Stimulated activated naive B cell treated with anti-CD40 and anti-IgM and Interleukin-4, amounts not matched to agents 10 μg/mL and 1 μg/mL and 100 μg/mL, for 72 hours (primary cell): ENCODE measurements at regions not wholly inside any gene's neighbourhood (a gene's known extent, or its start where the extent isn't known, plus 50 kb on each side); places are given as distances from the start of the nearest gene placed in this dataset.
"Not testable (repeated sequence)": the region's sequence is repeated elsewhere in the genome, so short reads cannot be mapped to it uniquely, and the experiment has no call there.

Experiments
- ATAC-seq, 2 donors: fragments of 150-1000 bp; cut with Tn5 transposase; replicated peaks; 2 replicates each; pipeline ENCODE4 v1.10.0; 2021; ENCODE audit warnings: moderate library complexity in 1 of 2
- DNase-seq: peaks from one replicate; pipeline ENCODE4 v3.0.0; 2021
- H3K27ac Mint-ChIP-seq: one replicate; pipeline ENCODE4 v1.8.0; 2022; ENCODE audit warnings: mild to moderate bottlenecking, mixed read lengths
- H3K27me3 Mint-ChIP-seq, 2 donors: one replicate each; pipeline ENCODE4 v1.8.0; 2022; ENCODE audit warnings: mixed read lengths in 2 of 2
- H3K36me3 Mint-ChIP-seq, 2 donors: one replicate each; pipeline ENCODE4 v1.8.0; 2022; ENCODE audit warnings: mixed read lengths in 2 of 2, mild to moderate bottlenecking in 1 of 2
- H3K4me1 Mint-ChIP-seq, 2 donors: one replicate each; pipeline ENCODE4 v1.8.0; 2022; ENCODE audit warnings: mixed read lengths in 2 of 2, mild to moderate bottlenecking in 1 of 2
- H3K4me3 Mint-ChIP-seq, 2 donors: one replicate each; pipeline ENCODE4 v1.8.0; 2022; ENCODE audit warnings: mild to moderate bottlenecking in 2 of 2, mixed read lengths in 2 of 2, moderate library complexity in 1 of 2
- H3K9me3 Mint-ChIP-seq, 2 donors: one replicate each; pipeline ENCODE4 v1.8.0; 2022; ENCODE audit warnings: mixed read lengths in 2 of 2, mild to moderate bottlenecking in 1 of 2

DNA sequence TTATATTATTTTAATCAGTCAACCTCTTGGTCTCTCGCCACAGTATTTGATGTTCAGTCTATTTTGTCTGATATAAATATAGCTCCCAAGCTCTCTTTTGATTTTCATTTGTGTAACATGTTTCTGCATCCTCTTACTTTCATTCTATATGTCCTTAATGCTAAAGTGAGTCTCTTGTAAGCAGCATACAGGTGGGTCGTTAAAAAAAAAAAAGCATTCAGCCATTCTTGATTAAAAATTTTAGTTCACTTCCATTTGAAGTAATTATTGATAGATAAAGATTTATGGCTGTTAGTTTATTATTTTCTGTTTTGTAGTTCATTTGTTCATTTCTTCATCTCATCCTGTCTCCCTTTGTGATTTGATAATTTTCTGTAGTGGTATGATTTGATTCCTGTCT, 229.1 kb downstream of the GUCY2F start:
- H3K27ac Mint-ChIP-seq: no peak overlapping the region
- no peak overlapping the region for H3K4me3 Mint-ChIP-seq
- peaks cover 8 to 26% of the 10 kb centered on the region in 2 donors for H3K9me3 Mint-ChIP-seq
- H3K36me3 Mint-ChIP-seq: no peaks in the 10 kb centered on the region
- ATAC-seq: no peak
- DNase-seq: no peak
- H3K4me1 Mint-ChIP-seq: no peaks in the 10 kb centered on the region
- H3K27me3 Mint-ChIP-seq: no peaks in the 10 kb centered on the region

DNA sequence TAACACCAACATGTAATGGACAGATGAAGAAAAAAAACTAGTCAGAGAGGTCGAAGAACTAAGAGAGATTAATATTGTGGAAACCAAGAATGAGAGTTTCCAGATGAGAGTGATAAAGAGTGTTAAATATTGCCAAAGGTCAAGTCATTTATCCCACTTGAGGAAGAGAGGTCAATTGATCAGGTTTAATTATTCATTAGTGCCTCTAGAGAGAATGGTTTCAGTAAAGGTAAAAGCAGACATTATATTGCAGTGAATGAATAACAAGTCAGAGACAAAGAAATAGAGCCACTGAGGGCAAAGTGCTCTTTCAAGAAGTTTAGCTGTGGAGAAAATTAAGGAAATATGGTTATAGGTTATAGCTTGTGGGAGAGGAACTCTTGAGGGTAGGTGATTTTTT, 263.1 kb downstream of the GUCY2F start:
- H3K4me1 Mint-ChIP-seq: no peaks in the 10 kb centered on the region
- ATAC-seq (no peak), DNase-seq (no peak)
- H3K9me3 Mint-ChIP-seq: no peaks in the 10 kb centered on the region
- no peak overlapping the region for H3K27ac Mint-ChIP-seq
- H3K27me3 Mint-ChIP-seq: no peaks in the 10 kb centered on the region
- no peaks in the 10 kb centered on the region for H3K36me3 Mint-ChIP-seq
- H3K4me3 Mint-ChIP-seq: no peak overlapping the region

- Mint-ChIP-seq H3K4me1 (no peaks in the 10 kb centered on the region), H3K27me3 (no peaks in the 10 kb centered on the region), H3K36me3 (no peaks in the 10 kb centered on the region), H3K9me3 (peaks cover 0 to 4% of the 10 kb centered on the region in 2 donors), H3K27ac (no peak overlapping the region), H3K4me3 (no peak overlapping the region)
- ATAC-seq (no peak), DNase-seq (no peak)
Observed at GRCh38 chrX:109199726-109200125, 282.2 kb downstream of the GUCY2F start.

DNA sequence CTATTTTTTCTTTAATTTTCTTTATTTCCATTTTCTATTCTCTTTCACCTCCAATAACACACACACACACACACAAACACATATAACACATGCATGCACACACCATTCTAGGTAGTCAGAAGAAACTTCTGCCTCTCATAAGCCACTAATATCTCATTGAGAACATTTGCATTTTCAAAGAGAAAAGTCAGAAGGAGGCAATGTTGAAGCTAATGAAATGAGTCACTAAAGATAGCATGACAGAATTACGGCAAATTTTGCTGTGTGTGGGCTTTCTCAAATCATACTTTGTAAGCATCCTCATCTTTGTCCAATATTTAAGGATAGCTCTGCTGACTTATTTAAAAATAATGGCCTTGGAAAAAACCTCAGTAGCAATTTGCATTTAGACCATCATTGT, 291.3 kb downstream of the GUCY2F start:
- Mint-ChIP-seq H3K4me3 (no peak overlapping the region), H3K27ac (no peak overlapping the region), H3K27me3 (no peaks in the 10 kb centered on the region), H3K9me3 (peaks cover 0 to 6% of the 10 kb centered on the region in 2 donors), H3K36me3 (no peaks in the 10 kb centered on the region), H3K4me1 (peaks cover 0 to 3% of the 10 kb centered on the region in 2 donors)
- no peak for ATAC-seq
- DNase-seq: no peak

GRCh38 chrX:109187473-109188168, 294.3 kb downstream of the GUCY2F start:
- Mint-ChIP-seq H3K27me3 (no peaks in the 10 kb centered on the region), H3K4me1 (peaks cover 0 to 3% of the 10 kb centered on the region in 2 donors), H3K27ac (no peak overlapping the region), H3K9me3 (peaks cover 0 to 6% of the 10 kb centered on the region in 2 donors), H3K4me3 (no peak overlapping the region), H3K36me3 (no peaks in the 10 kb centered on the region)
- DNase-seq (no peak), ATAC-seq (peak in 1 of 2 donors; percentile 75)

DNA sequence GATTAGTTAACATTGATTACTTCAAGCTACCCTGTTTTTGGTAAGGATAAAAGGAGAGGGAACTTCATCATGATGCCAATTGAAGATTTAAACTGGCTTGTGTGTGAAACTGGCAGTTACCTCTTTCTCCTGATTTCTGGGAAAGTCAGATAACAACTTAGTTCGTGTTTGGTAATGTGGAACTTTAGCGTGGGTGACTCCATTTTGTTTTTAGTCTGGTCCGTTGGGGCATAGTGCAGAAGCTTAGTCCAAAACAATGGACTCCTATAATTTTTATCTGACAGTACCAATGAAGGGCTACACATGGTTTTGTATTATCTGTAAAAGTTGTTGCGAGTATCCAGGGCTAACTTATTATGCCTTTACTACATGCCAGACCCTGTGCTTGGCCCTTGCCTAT, 294.9 kb downstream of the GUCY2F start:
- peaks cover under 1 to 6% of the 10 kb centered on the region in 2 donors for H3K9me3 Mint-ChIP-seq
- ATAC-seq: no peak
- H3K4me3 Mint-ChIP-seq: no peak overlapping the region

GRCh38 chrX:109184506-109185139, 297.3 kb downstream of the GUCY2F start:
- DNase-seq: no peak
- H3K4me1 Mint-ChIP-seq: peaks cover 0 to 3% of the 10 kb centered on the region in 2 donors
- no peaks in the 10 kb centered on the region for H3K36me3 Mint-ChIP-seq
- H3K27me3 Mint-ChIP-seq: no peaks in the 10 kb centered on the region
- ATAC-seq: no peak
- H3K9me3 Mint-ChIP-seq: peaks cover 4 to 8% of the 10 kb centered on the region in 2 donors
- no peak overlapping the region for H3K4me3 Mint-ChIP-seq
- no peak overlapping the region for H3K27ac Mint-ChIP-seq

More for the DNA sequence above, 294.9 kb downstream of the GUCY2F start:
- Mint-ChIP-seq H3K27me3 (no peaks in the 10 kb centered on the region), H3K36me3 (no peaks in the 10 kb centered on the region), H3K27ac (no peak overlapping the region), H3K4me1 (peaks cover 0 to 3% of the 10 kb centered on the region in 2 donors)
- no peak for DNase-seq

GRCh38 chrX:109172091-109172602, 309.7 kb downstream of the GUCY2F start:
- Mint-ChIP-seq H3K27ac (no peak overlapping the region), H3K9me3 (peaks cover 3 to 5% of the 10 kb centered on the region in 2 donors), H3K36me3 (peaks cover 0 to 3% of the 10 kb centered on the region in 2 donors), H3K4me3 (no peak overlapping the region), H3K27me3 (no peaks in the 10 kb centered on the region), H3K4me1 (no peaks in the 10 kb centered on the region)
- DNase-seq: no peak
- ATAC-seq: no peak

GRCh38 chrX:109155161-109155560, 326.7 kb downstream of the GUCY2F start:
- Mint-ChIP-seq H3K9me3 (peaks cover 6 to 26% of the 10 kb centered on the region in 2 donors), H3K36me3 (no peaks in the 10 kb centered on the region), H3K27me3 (no peaks in the 10 kb centered on the region), H3K4me3 (no peak overlapping the region), H3K4me1 (no peaks in the 10 kb centered on the region), H3K27ac (no peak overlapping the region)
- DNase-seq: no peak
- no peak for ATAC-seq

DNA sequence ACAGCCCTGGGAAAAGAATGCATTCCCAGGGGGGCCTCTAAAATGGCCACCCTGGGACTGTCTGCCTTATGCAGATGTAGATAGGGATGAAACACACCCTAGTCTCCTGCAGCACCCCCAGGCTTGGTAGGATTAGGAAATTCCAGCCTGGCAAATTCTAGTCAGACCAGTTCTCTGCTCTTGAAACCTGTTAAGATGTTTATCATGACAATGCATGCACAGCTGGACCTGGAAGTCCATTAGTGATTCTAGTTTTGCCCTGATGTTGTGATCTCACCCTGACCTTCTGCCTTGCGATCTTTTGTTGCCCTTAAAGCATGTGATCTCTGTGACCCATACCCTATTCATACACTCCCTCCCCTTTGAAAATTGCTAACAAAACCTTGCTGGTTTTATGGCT, 337.7 kb downstream of the GUCY2F start:
- peaks cover 11 to 16% of the 10 kb centered on the region in 2 donors for H3K9me3 Mint-ChIP-seq
- not testable (repeated sequence) for H3K4me1 Mint-ChIP-seq, H3K27me3 Mint-ChIP-seq

GRCh38 chrX:109140463-109140862, 341.4 kb downstream of the GUCY2F start:
- Mint-ChIP-seq H3K4me3 (no peak overlapping the region), H3K4me1 (no peaks in the 10 kb centered on the region), H3K27me3 (no peaks in the 10 kb centered on the region), H3K36me3 (no peaks in the 10 kb centered on the region), H3K27ac (no peak overlapping the region), H3K9me3 (peaks cover 4 to 13% of the 10 kb centered on the region in 2 donors)
- no peak for ATAC-seq
- no peak for DNase-seq

More for the DNA sequence above, 337.7 kb downstream of the GUCY2F start:
- not testable (repeated sequence) for H3K27ac Mint-ChIP-seq, DNase-seq, H3K36me3 Mint-ChIP-seq, ATAC-seq, H3K4me3 Mint-ChIP-seq

GRCh38 chrX:109134777-109135176, 347.1 kb downstream of the GUCY2F start:
- Mint-ChIP-seq H3K27me3 (no peaks in the 10 kb centered on the region), H3K36me3 (no peaks in the 10 kb centered on the region), H3K4me3 (no peak overlapping the region), H3K4me1 (no peaks in the 10 kb centered on the region), H3K27ac (no peak overlapping the region), H3K9me3 (peaks cover 10 to 17% of the 10 kb centered on the region in 2 donors)
- ATAC-seq (no peak), DNase-seq (no peak)

- no peak overlapping the region for H3K4me3 Mint-ChIP-seq
- H3K27ac Mint-ChIP-seq: no peak overlapping the region
- H3K36me3 Mint-ChIP-seq: no peaks in the 10 kb centered on the region
- DNase-seq: no peak
- H3K27me3 Mint-ChIP-seq: no peaks in the 10 kb centered on the region
- no peaks in the 10 kb centered on the region for H3K4me1 Mint-ChIP-seq
- H3K9me3 Mint-ChIP-seq: no peaks in the 10 kb centered on the region
- ATAC-seq: no peak
Observed at GRCh38 chrX:109125304-109125703, 356.6 kb downstream of the GUCY2F start.

DNA sequence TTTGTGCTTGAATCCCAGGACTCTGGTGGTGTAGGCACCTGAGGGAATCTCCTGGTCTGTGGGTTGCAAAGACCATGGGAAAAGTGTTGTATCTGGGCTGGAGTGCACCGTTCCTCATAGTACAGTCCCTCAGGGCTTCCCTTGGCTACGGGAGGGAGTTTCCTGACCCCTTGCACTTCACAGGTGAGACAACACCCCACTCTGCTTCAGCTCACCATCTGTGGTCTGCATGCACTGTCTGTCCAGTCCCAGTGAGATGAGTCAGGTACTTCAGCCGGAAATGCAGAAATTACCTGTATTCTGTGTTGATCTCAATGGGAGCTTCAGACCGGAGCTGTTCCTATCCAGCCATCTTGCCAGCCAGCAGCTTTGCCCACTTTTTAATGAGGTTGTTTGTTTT, 353.0 kb upstream of the IRS4 start:
- DNase-seq (no peak), ATAC-seq (no peak)
- Mint-ChIP-seq H3K27me3 (no peaks in the 10 kb centered on the region), H3K36me3 (no peaks in the 10 kb centered on the region), H3K27ac (no peak overlapping the region), H3K4me1 (no peaks in the 10 kb centered on the region), H3K9me3 (peaks cover 6 to 13% of the 10 kb centered on the region in 2 donors), H3K4me3 (no peak overlapping the region)

DNA sequence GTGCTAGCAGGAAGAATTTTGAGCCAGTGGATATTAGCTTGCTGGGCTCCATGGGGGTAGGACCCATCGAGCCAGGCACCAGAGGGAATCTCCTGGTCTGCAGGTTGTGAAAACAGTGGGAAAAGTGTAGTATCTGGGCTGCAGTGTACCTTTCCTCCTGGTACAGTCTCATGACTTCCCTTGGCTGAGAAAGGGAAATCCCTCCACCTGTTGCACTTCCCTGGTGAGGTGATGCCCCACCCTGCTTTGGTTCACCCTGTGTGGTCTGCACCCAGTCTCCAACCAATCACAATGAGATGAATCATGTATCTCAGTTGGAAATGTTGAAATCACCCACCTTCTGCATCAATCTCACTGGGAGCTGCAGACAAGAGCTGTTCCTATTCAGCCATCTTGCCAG, 341.4 kb upstream of the IRS4 start:
- no peaks in the 10 kb centered on the region for H3K36me3 Mint-ChIP-seq
- no peak overlapping the region for H3K27ac Mint-ChIP-seq
- DNase-seq (no peak), ATAC-seq (no peak)
- H3K27me3 Mint-ChIP-seq: no peaks in the 10 kb centered on the region
- peaks cover 1 to 4% of the 10 kb centered on the region in 2 donors for H3K9me3 Mint-ChIP-seq
- no peak overlapping the region for H3K4me3 Mint-ChIP-seq
- no peaks in the 10 kb centered on the region for H3K4me1 Mint-ChIP-seq
